ENCODE measurements at regions not wholly inside any gene's neighbourhood (a gene's known extent, or its start where the extent isn't known, plus 50 kb on each side); places are given as distances from the start of the nearest gene placed in this dataset.

DNA sequence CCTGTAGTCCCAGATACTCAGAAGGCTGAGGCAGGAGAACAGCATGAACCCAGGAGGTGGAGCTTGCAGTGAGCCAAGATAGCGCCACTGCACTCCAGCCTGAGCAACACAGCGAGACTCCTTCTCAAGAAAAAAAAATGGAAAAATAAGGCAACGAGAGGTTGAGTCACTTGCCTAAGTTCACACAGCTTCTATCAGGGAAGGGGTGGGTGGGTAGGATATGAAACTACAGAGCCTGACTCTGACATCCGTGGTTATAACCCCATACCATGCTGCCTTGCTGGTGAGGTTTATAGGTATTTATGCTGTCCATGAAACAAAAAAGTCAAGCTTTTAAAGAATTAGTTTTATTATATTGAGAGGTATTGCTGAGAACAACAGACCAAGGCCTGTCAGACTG is 61.5 kb upstream of the RAB4A start:
- DNase-seq = no peak
- Histone ChIP-seq H3K27me3 (no peaks in the 10 kb centered on the region), H3K9me3 (no peaks in the 10 kb centered on the region), H3K4me3 (no peak overlapping the region), H3K36me3 (no peaks in the 10 kb centered on the region), H3K27ac (peak overlapping the region in 1 of 2 donors; percentile 2), H3K4me1 (ENCODE audit: insufficient read depth) (peaks cover 14% of the 10 kb centered on the region)
- TF ChIP-seq EP300 (IDR thresholded peaks at IDR 0.05) (no peak), CTCF (IDR thresholded peaks at IDR 0.05) (no peak), POLR2A (IDR thresholded peaks at IDR 0.05) (no peak)
- WGBS, 3 donors = 51 to 70% (median 57%) methylated on average over 4 of the region's 4 CpGs
- intact Hi-C loops (cut with DNase I) = no loop called here

GRCh38 chr1:229209816-229210215 is 61.1 kb upstream of the RAB4A start:
- peak overlapping the region in 1 of 2 donors; percentile 42 for H3K27ac ChIP-seq
- TF ChIP-seq POLR2A (IDR thresholded peaks at IDR 0.05) (no peak), EP300 (IDR thresholded peaks at IDR 0.05) (no peak), CTCF (IDR thresholded peaks at IDR 0.05) (no peak)
- no peaks in the 10 kb centered on the region for H3K9me3 ChIP-seq
- DNase-seq = peak in 2 of 5 donors; percentile 53 to 61
- no peaks in the 10 kb centered on the region for H3K36me3 ChIP-seq
- H3K4me1 ChIP-seq (ENCODE audit: insufficient read depth) = peaks cover 11% of the 10 kb centered on the region
- 16 to 22% (median 21%) methylated on average over 4 of the region's 4 CpGs for WGBS, 3 donors
- intact Hi-C loops (cut with DNase I) = no loop called here
- no peak overlapping the region for H3K4me3 ChIP-seq
- H3K27me3 ChIP-seq = no peaks in the 10 kb centered on the region

DNA sequence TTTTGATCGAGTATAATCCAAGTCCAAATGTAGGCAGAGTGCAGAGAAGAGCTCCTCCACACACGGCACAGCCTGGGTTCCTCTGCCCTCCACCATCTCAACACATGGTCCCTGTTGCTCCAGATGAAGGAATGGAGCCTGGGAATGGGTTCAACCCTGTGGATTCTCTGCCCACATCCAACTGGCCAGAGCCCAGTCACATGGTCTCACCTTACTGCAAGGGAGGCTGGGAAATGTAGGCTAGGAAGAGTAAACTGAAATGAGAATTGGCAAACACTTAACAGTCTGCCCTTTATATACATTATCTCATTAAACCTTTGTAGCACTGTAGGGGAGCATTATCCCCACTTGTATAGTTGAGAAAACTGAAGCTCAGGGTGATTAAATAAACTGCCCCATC is 60.1 kb upstream of the RAB4A start:
- no peaks in the 10 kb centered on the region for H3K9me3 ChIP-seq
- DNase-seq = no peak
- H3K27ac ChIP-seq = no peak overlapping the region
- H3K36me3 ChIP-seq = no peaks in the 10 kb centered on the region
- TF ChIP-seq POLR2A (IDR thresholded peaks at IDR 0.05) (no peak), EP300 (IDR thresholded peaks at IDR 0.05) (no peak)
- no peaks in the 10 kb centered on the region for H3K27me3 ChIP-seq
- 95 to 96% (median 96%) methylated on average over 2 of the region's 2 CpGs for WGBS, 3 donors
- no peak overlapping the region for H3K4me3 ChIP-seq
- peaks cover 2% of the 10 kb centered on the region for H3K4me1 ChIP-seq (ENCODE audit: insufficient read depth)
- intact Hi-C loops (cut with DNase I) = no loop called here

DNA sequence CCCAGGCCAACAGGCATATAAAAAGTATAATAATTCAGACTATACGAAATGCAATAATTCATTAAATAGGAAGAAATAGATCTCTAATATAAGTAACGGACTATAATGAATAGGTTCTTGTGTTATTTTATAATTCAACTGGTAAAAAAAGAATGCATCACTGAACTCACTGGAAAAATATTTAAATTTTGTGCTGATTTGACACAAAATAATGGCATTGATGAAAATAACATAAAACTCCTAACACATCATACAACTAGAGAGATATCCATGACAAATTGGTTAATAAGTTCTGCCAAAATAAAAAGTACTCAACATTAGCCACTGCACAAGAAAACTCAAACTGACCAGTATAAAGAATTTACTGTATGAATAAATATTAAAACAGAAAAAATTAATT is 57.1 kb upstream of the RAB4A start:
- Histone ChIP-seq H3K27me3 (no peaks in the 10 kb centered on the region), H3K36me3 (no peaks in the 10 kb centered on the region), H3K27ac (no peak overlapping the region), H3K4me3 (no peak overlapping the region), H3K4me1 (ENCODE audit: insufficient read depth) (peaks cover 2% of the 10 kb centered on the region), H3K9me3 (no peaks in the 10 kb centered on the region)
- intact Hi-C loops (cut with DNase I) = no loop called here
- 92 to 93% (median 93%) methylated on average over 2 of the region's 2 CpGs for WGBS, 3 donors
- TF ChIP-seq CTCF (IDR thresholded peaks at IDR 0.05) = no peak
- no peak for TF ChIP-seq EP300 (IDR thresholded peaks at IDR 0.05)
- no peak for TF ChIP-seq POLR2A (IDR thresholded peaks at IDR 0.05)
- DNase-seq = no peak

DNA sequence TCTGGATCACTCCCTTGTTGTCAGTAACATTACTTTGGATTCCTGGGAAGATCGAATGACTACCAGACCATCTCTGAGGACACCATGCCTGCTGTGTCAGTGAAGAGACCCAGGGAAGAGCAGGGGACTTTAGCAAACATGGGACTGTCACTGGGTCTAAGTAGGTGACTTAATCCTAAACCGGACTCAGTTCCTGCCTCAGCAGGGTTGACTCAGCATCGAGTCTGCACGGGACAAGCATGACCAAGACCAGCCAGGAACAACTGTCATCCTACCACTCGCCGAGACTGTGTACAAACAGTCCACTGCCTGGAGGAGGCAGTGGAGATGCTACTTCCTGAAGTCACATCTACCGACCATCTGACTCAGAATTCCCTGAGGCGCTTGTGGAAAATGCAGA is 53.2 kb upstream of the RAB4A start:
- H3K27me3 ChIP-seq = no peaks in the 10 kb centered on the region
- no peaks in the 10 kb centered on the region for H3K36me3 ChIP-seq
- no peak overlapping the region for H3K27ac ChIP-seq
- H3K9me3 ChIP-seq = no peaks in the 10 kb centered on the region
- WGBS, 3 donors = 78 to 80% (median 78%) methylated on average over 8 of the region's 8 CpGs
- intact Hi-C loops (cut with DNase I) = no loop called here
- no peak for DNase-seq
- H3K4me1 ChIP-seq (ENCODE audit: insufficient read depth) = no peaks in the 10 kb centered on the region
- H3K4me3 ChIP-seq = no peak overlapping the region
- TF ChIP-seq POLR2A (IDR thresholded peaks at IDR 0.05) = no peak
- no peak for TF ChIP-seq CTCF (IDR thresholded peaks at IDR 0.05)
- no peak for TF ChIP-seq EP300 (IDR thresholded peaks at IDR 0.05)

Measured in ovary (tissue), 7 donors.